ENCODE measurements at regions not wholly inside any gene's neighbourhood (a gene's known extent, or its start where the extent isn't known, plus 50 kb on each side); places are given as distances from the start of the nearest gene placed in this dataset.

DNA sequence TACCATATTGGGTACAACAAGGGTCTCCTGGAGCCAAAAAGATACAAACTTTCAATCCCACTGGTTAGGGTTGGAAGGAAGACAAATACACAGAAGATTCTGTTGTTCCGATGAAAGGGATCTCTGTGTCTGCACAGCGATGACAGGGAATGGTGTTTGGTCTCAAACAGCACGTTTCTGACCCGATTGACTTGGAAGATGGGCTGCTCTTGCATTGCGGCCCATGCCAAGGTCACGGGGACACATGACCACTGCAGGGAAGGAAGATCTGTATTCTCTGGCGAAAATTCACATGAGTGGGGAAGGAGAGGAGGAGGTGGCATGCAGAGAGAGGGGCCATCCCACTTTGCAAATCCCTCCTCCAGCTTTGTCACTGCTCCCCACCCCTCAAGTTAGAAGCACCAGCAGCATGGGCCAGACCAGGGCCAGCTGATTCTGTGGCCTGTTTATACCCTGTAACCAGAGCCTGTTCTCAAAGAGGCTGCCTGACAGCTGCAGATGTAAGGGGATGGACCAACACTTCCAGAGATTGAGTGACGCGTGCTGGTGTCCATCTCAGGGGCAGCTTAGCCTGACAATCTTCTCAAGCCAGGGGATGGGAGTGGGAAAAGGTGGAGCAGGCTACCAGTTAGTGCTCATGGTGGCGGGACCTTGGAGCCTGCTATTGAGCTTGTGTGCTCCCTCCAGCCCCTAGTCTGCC lies 57.2 kb downstream of the TNP1 start:
- CTCF ChIA-PET, result interaction anchor here (0.6 to 1.2 kb wide), 3 partner anchors 25 to 86 kb away, joined by 3 read pairs; no protein-coding TSS in a partner anchor
- TF ChIP-seq, protein P1, sequence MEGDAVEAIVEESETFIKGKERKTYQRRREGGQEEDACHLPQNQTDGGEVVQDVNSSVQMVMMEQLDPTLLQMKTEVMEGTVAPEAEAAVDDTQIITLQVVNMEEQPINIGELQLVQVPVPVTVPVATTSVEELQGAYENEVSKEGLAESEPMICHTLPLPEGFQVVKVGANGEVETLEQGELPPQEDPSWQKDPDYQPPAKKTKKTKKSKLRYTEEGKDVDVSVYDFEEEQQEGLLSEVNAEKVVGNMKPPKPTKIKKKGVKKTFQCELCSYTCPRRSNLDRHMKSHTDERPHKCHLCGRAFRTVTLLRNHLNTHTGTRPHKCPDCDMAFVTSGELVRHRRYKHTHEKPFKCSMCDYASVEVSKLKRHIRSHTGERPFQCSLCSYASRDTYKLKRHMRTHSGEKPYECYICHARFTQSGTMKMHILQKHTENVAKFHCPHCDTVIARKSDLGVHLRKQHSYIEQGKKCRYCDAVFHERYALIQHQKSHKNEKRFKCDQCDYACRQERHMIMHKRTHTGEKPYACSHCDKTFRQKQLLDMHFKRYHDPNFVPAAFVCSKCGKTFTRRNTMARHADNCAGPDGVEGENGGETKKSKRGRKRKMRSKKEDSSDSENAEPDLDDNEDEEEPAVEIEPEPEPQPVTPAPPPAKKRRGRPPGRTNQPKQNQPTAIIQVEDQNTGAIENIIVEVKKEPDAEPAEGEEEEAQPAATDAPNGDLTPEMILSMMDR (IDR thresholded peaks at IDR 0.05; ENCODE audit: unreplicated experiment), result no peak
- intact Hi-C loops (cut with micrococcal nuclease), result no loop called here
- Mint-ChIP-seq H3K4me1 (ENCODE audit: insufficient read depth, unreplicated experiment) (peaks cover 5% of the 10 kb centered on the region), H3K9me3 (ENCODE audit: unreplicated experiment) (no peaks in the 10 kb centered on the region), H3K27me3 (ENCODE audit: insufficient read depth, unreplicated experiment) (no peaks in the 10 kb centered on the region), H3K4me3 (ENCODE audit: unreplicated experiment) (no peak overlapping the region), H3K27ac (ENCODE audit: low read depth, unreplicated experiment) (no peak overlapping the region), H3K36me3 (ENCODE audit: insufficient read depth, unreplicated experiment) (peaks cover 6% of the 10 kb centered on the region)
- DNase-seq (ENCODE audit: unreplicated experiment), result no peak
- no TSS peak for BruUV-seq (replicated peaks)
- POLR2A ChIA-PET, result no interaction called here

DNA sequence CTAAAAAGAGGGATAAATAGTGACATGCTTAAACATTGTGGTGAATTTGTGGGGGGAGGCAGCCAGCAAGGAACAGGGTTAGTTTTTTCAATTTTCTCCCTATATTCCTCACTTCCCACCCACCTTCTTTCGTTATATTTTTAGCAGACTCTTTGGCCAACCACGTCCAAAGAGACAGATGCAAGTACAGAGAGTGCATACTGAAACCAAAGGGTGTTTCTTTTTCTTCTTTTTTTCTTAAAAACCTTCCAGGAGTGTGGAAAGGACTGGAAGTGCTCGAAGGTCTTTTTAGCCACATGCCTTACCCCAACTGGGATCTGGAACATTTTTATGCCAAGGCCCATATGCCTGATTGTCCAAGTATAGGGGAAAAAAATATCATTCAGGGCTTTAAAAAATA lies 59.0 kb downstream of the TNP1 start:
- H3K9me3 Mint-ChIP-seq (ENCODE audit: unreplicated experiment), result no peaks in the 10 kb centered on the region
- intact Hi-C loops (cut with micrococcal nuclease), result no loop called here
- H3K36me3 Mint-ChIP-seq (ENCODE audit: insufficient read depth, unreplicated experiment), result peaks cover 6% of the 10 kb centered on the region
- H3K4me1 Mint-ChIP-seq (ENCODE audit: insufficient read depth, unreplicated experiment), result peaks cover 5% of the 10 kb centered on the region
- no peak overlapping the region for H3K27ac Mint-ChIP-seq (ENCODE audit: low read depth, unreplicated experiment)
- DNase-seq (ENCODE audit: unreplicated experiment), result no peak
- no peaks in the 10 kb centered on the region for H3K27me3 Mint-ChIP-seq (ENCODE audit: insufficient read depth, unreplicated experiment)
- BruUV-seq (replicated peaks), result no TSS peak
- ChIA-PET POLR2A (no interaction called here), CTCF (no interaction called here)
- TF ChIP-seq, protein P1 (IDR thresholded peaks at IDR 0.05; ENCODE audit: unreplicated experiment), result no peak
- H3K4me3 Mint-ChIP-seq (ENCODE audit: unreplicated experiment), result no peak overlapping the region

DNA sequence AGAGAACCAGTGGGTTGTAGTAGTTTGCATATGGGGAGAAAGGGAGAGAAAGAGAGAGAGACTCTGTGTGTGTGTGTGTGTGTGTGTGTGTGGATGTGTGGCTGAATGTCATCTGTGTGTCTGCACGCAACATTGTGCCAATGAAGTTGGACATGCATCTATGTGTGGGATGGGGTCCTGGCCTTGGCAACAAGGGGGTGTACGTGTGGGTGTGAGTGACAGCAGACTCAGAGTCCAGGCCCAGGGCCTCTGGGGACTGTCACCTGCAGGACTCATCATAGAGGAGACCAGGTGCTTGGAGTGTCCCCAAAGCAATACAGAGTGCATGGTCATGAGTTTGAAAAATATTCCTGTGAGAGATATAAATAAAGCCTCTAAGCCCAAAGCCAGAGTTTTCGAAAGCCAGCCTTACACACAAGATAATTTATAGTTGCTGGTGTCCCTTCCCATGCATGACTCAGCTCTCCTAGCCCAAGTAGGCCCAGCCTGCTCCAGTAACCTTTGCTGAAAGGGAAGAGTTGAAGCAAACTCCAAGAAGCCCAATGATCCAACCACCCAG lies 59.9 kb downstream of the TNP1 start:
- no peak overlapping the region for H3K27ac Mint-ChIP-seq (ENCODE audit: low read depth, unreplicated experiment)
- TF ChIP-seq, protein P1 (IDR thresholded peaks at IDR 0.05; ENCODE audit: unreplicated experiment), result no peak
- no peak overlapping the region for H3K4me3 Mint-ChIP-seq (ENCODE audit: unreplicated experiment)
- intact Hi-C loops (cut with micrococcal nuclease), result no loop called here
- CTCF ChIA-PET, result no interaction called here
- peaks cover 5% of the 10 kb centered on the region for H3K4me1 Mint-ChIP-seq (ENCODE audit: insufficient read depth, unreplicated experiment)
- BruUV-seq (replicated peaks), result no TSS peak
- no peak for DNase-seq (ENCODE audit: unreplicated experiment)
- no peaks in the 10 kb centered on the region for H3K27me3 Mint-ChIP-seq (ENCODE audit: insufficient read depth, unreplicated experiment)
- H3K36me3 Mint-ChIP-seq (ENCODE audit: insufficient read depth, unreplicated experiment), result peaks cover 6% of the 10 kb centered on the region
- no peaks in the 10 kb centered on the region for H3K9me3 Mint-ChIP-seq (ENCODE audit: unreplicated experiment)
- POLR2A ChIA-PET, result no interaction called here

DNA sequence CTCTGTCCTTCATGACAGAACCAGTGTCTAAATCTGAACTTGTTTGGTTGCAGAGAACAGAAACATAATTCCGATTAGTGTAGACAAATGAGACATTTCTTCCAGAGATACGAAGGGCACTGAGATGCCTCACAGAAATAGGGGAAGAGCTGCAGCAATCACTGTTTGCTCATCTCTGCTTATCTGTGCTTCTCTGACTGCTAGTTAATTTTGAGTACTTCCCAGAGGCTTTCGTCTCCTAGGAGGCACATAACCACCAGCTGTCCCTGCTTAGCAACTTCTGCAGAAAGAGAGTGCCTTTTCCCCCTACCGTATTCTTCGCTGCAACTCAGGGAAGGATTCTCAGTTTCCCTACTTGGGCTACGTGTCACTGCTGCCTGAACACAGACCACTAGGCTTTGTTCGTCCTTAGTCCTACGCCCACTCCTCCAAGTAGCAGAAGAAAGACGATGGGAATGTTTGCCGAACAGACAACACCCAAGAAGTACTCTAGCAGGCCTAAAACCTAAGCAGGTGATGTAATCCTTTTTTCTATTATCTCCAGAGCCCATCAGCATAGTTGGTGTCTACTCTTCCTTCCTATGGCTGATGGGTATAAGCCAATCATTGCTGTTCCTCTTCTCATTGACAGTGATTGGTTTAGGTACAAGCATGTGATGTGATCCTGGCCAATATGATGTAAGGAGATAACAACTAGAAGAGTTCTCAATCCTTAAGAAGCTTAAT lies 63.6 kb downstream of the TNP1 start:
- intact Hi-C loops (cut with micrococcal nuclease), result no loop called here

More for the DNA sequence above, 63.6 kb downstream of the TNP1 start:
- DNase-seq (ENCODE audit: unreplicated experiment), result no peak
- H3K4me1 Mint-ChIP-seq (ENCODE audit: insufficient read depth, unreplicated experiment), result peaks cover 19% of the 10 kb centered on the region
- BruUV-seq (replicated peaks), result no TSS peak
- no peaks in the 10 kb centered on the region for H3K9me3 Mint-ChIP-seq (ENCODE audit: unreplicated experiment)
- H3K27me3 Mint-ChIP-seq (ENCODE audit: insufficient read depth, unreplicated experiment), result no peaks in the 10 kb centered on the region
- H3K36me3 Mint-ChIP-seq (ENCODE audit: insufficient read depth, unreplicated experiment), result peaks cover 6% of the 10 kb centered on the region
- H3K4me3 Mint-ChIP-seq (ENCODE audit: unreplicated experiment), result no peak overlapping the region
- ChIA-PET POLR2A (no interaction called here), CTCF (interaction anchor here (0.6 kb wide), 1 partner anchor 855 kb away, joined by 3 read pairs; no protein-coding TSS in a partner anchor)
- TF ChIP-seq, protein P1 (IDR thresholded peaks at IDR 0.05; ENCODE audit: unreplicated experiment), result no peak
- no peak overlapping the region for H3K27ac Mint-ChIP-seq (ENCODE audit: low read depth, unreplicated experiment)
